HL-60 (cell line): ENCODE measurements at regions not wholly inside any gene's neighbourhood (a gene's known extent, or its start where the extent isn't known, plus 50 kb on each side); places are given as distances from the start of the nearest gene placed in this dataset.

ENCODE experiments used
- DNase-seq, 2 experiments: peaks; one replicate each; pipeline ENCODE4 v3.0.0-alpha.2; 2010 to 2020; ENCODE audit warnings: low read depth in 1 of 2, low spot score in 1 of 2
- H3K27ac ChIP-seq: fragments of 250-450 bp; sonication (Bioruptor Pico); replicated peaks from 2 replicates; pipeline ENCODE4 v1.5.1; 2020; ENCODE audit warnings: mild to moderate bottlenecking, moderate library complexity
- H3K27me3 ChIP-seq: fragments of 250-450 bp; sonication (Bioruptor Pico); 2 replicates; pipeline ENCODE4 v1.5.1; 2021; ENCODE audit warnings: mild to moderate bottlenecking, moderate library complexity; ENCODE audit not compliant: insufficient read depth, poor library complexity, severe bottlenecking
- H3K4me3 ChIP-seq: replicated peaks from 2 replicates; pipeline ENCODE4 v1.5.1; 2011; ENCODE audit warnings: mild to moderate bottlenecking, control low read depth, low read length; ENCODE audit not compliant: insufficient read depth
- CTCF ChIP-seq: IDR thresholded peaks from one replicate; pipeline ENCODE4 v1.5.1; 2011; ENCODE audit warnings: low read length, control low read depth, inconsistent platforms; ENCODE audit not compliant: insufficient read depth
- GABPA ChIP-seq: IDR thresholded peaks from 2 replicates; pipeline ENCODE4 v1.6.1; 2012; ENCODE audit warnings: low read depth
- POLR2AphosphoS5 ChIP-seq: IDR thresholded peaks from 2 replicates; pipeline ENCODE4 v1.6.1; 2012; ENCODE audit warnings: low read depth
- REST ChIP-seq: IDR thresholded peaks from 2 replicates; pipeline ENCODE4 v1.6.1; 2012; ENCODE audit warnings: low read depth; ENCODE audit not compliant: insufficient replicate concordance
- SPI1 ChIP-seq: IDR thresholded peaks from 2 replicates; pipeline ENCODE4 v1.6.1; 2012; ENCODE audit warnings: low read depth, mild to moderate bottlenecking, borderline replicate concordance

- DNase-seq, result no peak
- TF ChIP-seq CTCF (no peak), POLR2AphosphoS5 (no peak), REST (no peak), GABPA (no peak), SPI1 (no peak)
- Histone ChIP-seq H3K27ac (no peak overlapping the region), H3K27me3 (no peaks in the 10 kb centered on the region), H3K4me3 (no peak overlapping the region)
Observed at GRCh38 chr10:125269716-125270115, 109.4 kb upstream of the CTBP2 start.

- TF ChIP-seq SPI1 (no peak), REST (no peak), CTCF (no peak), GABPA (no peak), POLR2AphosphoS5 (no peak)
- no peaks in the 10 kb centered on the region for H3K27me3 ChIP-seq
- no peak overlapping the region for H3K27ac ChIP-seq
- H3K4me3 ChIP-seq, result no peak overlapping the region
- DNase-seq, result no peak
Observed at GRCh38 chr10:125266966-125267365, 106.6 kb upstream of the CTBP2 start.

GRCh38 chr10:125266541-125266940, 106.2 kb upstream of the CTBP2 start:
- DNase-seq, result no peak
- Histone ChIP-seq H3K4me3 (no peak overlapping the region), H3K27me3 (no peaks in the 10 kb centered on the region), H3K27ac (no peak overlapping the region)
- TF ChIP-seq CTCF (no peak), GABPA (no peak), REST (no peak), POLR2AphosphoS5 (no peak), SPI1 (no peak)
